NCI-H187 treated with DMSO at 0.1 percent for 48 hours (cell line): ENCODE measurements at regions not wholly inside any gene's neighbourhood (a gene's known extent, or its start where the extent isn't known, plus 50 kb on each side); places are given as distances from the start of the nearest gene placed in this dataset.
"Not testable (repeated sequence)": the region's sequence is repeated elsewhere in the genome, so short reads cannot be mapped to it uniquely, and the experiment has no call there.

ENCODE experiments used
- DNase-seq: peaks from one replicate; lab custom pipeline; 2025; lab: John Stamatoyannopoulos, UW

- no peak for DNase-seq
Observed at GRCh38 chr5:19064094-19064493, 923.9 kb downstream of the CDH18 start.

- no peak for DNase-seq
Observed at GRCh38 chr5:19067741-19068140, 920.3 kb downstream of the CDH18 start.

DNA sequence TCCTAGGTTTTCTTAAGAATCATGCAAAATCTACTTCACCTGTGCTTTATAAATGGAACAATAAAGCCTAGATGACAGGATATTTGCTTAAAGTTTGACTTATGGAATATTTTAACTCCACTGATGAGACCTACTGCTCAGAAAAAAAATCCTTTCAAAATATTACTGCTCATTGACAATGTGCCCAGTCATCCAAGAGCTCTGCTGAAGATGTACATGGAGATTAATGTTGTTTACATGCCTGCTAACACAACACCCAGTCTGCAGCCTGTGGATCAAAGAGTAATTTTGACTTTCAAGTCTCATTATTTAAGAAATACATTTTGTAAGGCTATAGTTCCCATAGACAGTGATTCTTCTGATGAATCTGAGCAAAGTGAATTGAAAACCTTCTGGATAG is 889.6 kb downstream of the CDH18 start:
- no peak for DNase-seq

DNA sequence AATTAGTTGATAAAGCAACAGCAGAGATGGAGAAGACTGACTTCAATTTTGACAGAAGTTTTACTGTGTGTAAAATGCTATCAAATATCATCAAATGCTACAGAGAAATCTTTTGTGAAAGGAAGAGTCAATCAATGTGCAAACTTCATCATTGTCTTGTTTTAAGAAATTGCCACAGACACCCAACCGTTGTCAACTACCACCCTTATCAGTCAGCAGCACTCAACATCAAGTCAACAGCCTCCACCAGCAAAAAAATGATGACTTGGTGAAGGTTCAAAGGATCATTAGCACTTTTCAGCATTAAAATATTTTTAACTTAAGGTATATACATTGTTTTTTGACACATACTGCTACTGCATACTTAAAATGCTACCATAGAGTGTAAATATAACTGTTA is 888.8 kb downstream of the CDH18 start:
- DNase-seq, result no peak

- no peak for DNase-seq
Observed at GRCh38 chr5:19104948-19105347, 883.1 kb downstream of the CDH18 start.

GRCh38 chr5:19122923-19123322 is 865.1 kb downstream of the CDH18 start:
- DNase-seq, result no peak

DNA sequence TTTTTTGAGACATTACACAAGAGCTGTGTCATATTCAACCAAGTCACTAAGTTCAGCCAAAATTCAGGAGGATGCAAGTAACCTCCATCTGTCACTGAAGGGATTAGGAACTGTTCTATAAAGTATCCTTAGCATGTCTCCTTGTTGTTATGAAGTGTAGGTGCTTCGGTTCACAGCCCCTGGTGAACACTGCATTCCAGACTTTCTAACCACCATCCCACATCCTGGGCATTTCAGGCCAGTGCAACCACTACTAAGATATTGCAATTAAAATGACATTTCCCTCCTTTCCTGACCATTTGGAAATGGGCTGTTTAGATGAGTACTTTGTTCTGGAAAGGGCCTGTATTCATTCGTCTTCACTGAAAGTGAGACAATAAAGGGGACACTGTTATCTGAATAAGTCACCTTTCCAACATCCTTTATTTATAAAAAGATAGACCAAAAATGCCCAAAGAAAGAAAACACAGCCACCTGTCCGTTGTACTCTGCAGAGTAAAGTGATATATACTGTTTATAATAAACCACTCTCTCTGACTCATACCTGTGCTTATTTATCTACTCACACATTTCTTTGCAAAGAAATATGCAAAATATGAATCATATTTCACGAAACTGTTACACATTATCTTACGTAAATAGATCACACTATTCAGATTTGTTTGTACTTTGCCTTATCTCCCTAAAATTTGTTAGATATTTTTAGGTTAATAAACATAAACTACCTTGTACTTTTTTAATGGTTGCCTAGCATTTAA is 861.9 kb downstream of the CDH18 start:
- no peak for DNase-seq

DNA sequence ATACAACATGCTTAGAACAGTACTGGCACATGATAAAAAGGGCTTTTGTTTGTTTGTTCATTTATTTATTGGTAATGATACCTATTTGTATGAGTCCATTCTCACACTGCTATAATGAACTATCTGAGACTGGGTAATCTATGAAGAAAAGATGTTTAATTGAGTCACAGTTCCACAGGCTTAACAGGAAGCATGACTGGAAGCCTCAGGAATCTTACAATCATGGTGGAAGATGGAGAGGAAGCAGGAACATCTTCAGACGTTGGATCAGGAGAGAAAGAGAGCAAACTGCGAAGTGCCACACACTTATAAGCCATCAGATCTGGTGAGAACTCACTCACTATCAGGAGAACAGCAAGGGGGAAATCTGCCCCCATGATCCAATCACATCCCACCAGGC is 847.7 kb downstream of the CDH18 start:
- DNase-seq, result no peak

DNA sequence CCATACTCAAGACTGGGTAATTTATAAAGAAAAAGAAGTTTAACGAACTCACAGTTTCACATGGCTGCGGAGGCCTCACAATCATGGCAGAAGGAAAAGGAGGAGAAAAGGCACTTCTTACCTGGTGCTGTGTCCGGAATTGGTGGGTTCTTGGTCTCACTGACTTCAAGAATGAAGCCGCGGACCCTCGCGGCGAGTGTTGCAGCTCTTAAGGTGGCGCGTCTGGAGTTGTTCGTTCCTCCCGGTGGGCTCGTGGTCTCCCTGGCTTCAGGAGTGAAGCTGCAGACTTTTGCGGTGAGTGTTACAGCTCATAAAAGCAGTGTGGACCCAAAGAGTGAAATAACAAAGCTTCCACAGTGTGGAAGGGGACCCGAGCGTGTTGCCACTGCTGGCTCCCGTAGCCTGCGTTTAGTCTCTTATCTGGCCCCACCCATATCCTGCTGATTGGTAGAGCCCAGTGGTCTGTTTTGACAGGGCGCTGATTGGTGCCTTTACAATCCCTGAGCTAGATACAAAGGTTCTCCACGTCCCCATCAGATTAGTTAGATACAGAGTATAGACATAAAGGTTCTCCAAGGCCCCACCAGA is 846.0 kb downstream of the CDH18 start:
- DNase-seq, result not testable (repeated sequence)

DNA sequence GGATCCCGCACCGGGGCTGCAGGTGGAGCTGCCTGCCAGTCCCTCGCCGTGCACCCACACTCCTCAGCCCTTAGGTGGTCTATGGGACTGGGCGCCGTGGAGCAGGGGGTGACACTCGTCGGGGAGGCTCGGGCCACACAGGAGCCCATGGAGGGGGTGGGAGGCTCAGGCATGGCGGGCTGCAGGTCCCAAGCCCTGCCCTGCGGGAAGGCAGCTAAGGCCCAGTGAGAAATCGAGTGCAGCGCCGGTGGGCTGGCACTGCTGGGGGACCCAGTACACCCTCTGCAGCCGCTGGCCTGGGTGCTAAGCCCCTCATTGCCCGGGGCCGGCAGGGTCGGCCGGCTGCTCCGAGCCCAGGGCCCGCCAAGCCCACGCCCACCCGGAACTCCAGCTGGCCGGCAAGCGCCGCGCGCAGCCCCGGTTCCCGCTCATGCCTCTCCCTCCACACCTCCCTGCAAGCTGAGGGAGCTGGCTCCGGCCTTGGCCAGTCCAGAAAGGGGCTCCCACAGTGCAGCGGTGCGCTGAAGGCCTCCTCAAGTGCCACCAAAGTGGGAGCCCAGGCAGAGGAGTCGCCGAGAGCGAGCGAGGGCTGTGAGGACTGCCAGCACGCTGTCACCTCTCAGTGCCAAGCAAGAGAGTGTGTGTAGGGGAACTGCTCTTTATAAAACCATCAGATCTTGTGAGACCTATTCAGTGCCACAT is 845.1 kb downstream of the CDH18 start:
- not testable (repeated sequence) for DNase-seq

DNA sequence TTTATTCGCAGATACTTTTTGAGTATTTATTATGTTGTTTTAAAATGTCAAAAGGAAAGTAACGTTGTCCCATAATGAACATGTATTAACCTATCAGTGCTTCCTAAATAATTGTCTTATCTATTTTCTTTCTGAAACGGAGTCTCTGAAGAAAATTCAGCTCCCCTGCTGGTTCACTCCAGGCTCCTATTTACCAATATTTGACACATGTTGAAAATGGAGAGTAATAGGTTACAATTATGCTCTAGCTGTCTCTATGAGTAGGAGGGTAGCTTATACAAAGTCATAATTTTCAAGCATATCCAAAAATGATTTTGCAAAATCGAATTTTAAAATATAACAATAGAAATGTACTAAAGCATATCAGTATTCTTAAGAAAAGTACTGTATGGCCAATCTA is 844.1 kb downstream of the CDH18 start:
- DNase-seq, result no peak

DNA sequence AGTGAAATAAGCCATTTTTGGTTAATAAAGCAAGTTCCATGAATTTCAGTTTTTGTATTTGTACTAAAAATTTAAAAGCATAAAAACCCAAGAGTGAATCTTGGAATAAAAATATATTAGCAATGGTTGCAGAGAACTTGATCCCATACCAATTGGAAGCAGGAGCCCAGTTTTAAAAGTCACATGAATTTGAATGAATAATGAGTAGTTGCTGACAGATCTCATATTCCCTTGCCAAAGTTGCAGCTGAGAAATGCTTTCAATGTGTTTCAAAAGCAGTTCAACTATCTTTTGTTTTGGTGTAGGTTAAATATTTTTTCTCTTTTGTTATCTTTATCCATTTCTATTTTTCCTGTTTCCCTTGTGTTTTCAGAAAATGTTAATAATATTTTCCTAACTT is 818.6 kb downstream of the CDH18 start:
- DNase-seq, result no peak

DNA sequence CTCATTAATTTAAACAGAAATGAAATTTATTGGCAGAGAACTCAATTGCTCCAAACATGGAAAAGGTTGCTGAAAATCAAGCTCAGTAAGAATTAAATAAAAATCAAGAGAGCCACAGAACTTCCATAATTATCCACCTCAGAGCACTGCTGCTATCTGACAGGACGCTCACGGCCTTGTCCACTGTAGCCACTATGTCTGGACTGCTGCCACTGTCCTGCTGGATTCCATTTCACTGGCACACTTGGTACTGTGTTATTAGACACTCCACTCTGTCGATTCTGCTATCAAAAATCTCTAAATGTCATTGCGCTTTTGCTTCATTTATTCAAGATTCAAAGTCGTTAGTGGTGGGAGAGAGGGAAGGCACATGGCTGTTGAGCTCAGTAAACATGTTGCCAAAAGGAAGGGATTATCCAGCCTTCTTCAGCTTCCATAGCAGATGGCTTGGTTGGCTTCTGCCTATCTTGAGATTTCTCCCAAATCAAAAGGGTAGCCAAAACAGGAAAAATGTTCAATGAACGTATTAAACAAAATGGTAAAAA is 815.0 kb downstream of the CDH18 start:
- no peak for DNase-seq

- no peak for DNase-seq
Observed at GRCh38 chr5:19175776-19176570, 812.0 kb downstream of the CDH18 start.

DNA sequence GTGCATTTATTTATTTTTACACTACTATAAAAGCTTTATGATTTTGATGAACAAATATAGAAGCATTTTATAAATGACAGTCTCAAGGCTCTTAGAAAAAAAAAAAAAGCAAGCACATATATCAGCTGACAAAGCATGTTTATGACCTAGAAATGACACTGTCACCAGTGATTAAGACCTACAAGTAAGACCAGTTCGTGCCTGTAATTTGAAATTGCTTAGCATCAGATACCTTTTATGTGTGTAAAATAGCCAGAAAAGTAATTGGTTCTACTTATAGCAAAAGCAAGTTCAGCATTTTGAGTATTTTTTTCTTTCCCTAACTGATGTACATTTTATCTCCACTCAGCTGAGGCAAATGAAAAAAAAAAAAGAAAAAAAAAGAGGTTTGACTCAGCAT is 808.4 kb downstream of the CDH18 start:
- DNase-seq, result no peak

- no peak for DNase-seq
Observed at GRCh38 chr5:19189176-19189575, 798.8 kb downstream of the CDH18 start.

- DNase-seq, result no peak
Observed at GRCh38 chr5:19193631-19194030, 794.4 kb downstream of the CDH18 start.

DNA sequence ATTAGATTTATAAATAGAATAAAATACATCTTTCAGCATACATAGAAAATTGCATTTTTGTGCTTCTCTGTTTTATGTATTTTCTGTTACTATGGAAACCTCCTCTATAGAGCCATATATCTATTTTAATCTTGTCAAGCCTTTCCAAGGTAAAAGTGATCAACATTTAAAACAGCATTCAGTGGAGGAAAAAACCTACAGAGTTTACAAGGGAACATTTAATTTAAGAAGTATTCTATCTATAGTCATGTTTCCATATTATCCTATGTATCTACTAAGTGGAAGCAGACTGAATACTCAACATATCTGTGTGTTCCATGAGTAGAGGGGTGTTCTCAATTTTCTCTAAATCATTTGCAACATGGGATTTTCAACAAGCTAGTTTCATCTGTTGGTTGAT is 791.4 kb downstream of the CDH18 start:
- no peak for DNase-seq

GRCh38 chr5:19200251-19200650 is 787.7 kb downstream of the CDH18 start:
- no peak for DNase-seq

- no peak for DNase-seq
Observed at GRCh38 chr5:19208397-19208796, 779.6 kb downstream of the CDH18 start.

DNA sequence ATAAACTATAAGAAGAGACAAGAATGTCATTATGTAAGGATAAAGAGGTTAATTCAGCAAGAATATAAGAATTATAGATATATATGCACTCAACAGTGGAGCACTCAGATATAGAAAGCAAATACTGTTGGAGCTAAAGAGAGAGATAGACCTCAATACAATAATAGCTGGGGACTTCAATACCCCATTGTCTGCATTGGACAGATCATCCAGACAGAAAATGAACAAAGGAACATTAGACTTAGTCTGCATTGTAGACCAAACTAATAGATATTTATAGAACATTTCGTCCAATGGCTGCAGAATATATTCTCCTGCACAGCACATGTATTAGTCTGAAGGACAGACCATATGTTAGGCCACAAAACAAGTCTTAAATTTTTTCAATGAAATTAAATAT is 777.1 kb downstream of the CDH18 start:
- DNase-seq, result no peak

DNA sequence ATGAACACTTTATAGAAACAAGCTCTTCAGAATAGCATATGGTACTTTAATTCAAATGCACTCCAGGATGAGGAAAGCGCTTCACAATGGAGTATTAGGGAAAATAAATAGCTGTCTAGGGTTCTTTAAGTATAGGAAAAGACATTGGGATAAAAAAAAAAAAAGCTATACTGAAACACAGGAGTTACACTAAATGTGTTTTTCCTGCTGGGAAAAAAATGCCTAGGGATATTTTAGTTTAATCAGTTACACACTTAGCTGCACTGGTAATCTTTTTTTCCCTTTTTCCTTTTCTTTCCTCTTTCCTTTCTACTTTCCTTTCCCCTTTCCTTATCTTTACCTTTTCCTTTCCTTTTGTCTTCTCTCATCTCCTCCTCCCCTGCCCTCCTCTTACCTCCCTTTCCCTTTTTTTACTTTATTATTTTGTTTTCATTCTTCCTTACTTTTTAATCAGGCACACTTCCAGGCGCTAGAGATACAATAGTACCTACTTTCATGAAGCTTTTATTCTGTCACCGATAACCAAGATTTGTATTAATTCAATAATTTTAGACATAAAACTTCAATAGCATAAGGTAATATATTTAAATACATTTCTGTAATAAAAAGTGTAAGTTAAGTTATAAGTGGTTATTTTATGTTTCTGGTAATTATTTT is 758.7 kb downstream of the CDH18 start:
- no peak for DNase-seq
